Endothelial cell (in vitro differentiated cells): ENCODE measurements at regions not wholly inside any gene's neighbourhood (a gene's known extent, or its start where the extent isn't known, plus 50 kb on each side); places are given as distances from the start of the nearest gene placed in this dataset.

Source experiments
- DNase-seq: peaks from one replicate; pipeline ENCODE4 v3.0.0; 2021; ENCODE audit warnings: low spot score
- H3K27ac Mint-ChIP-seq: one replicate; pipeline ENCODE4 v1.8.0; 2021; ENCODE audit warnings: mixed read lengths, inconsistent platforms; ENCODE audit not compliant: unreplicated experiment
- H3K27me3 Mint-ChIP-seq: one replicate; pipeline ENCODE4 v1.8.0; 2021; ENCODE audit warnings: mild to moderate bottlenecking, moderate library complexity, mixed read lengths, inconsistent platforms; ENCODE audit not compliant: unreplicated experiment
- H3K36me3 Mint-ChIP-seq: one replicate; pipeline ENCODE4 v1.8.0; 2021; ENCODE audit warnings: mild to moderate bottlenecking, low read depth, mixed read lengths, inconsistent platforms; ENCODE audit not compliant: unreplicated experiment
- H3K4me1 Mint-ChIP-seq: one replicate; pipeline ENCODE4 v1.8.0; 2021; ENCODE audit warnings: mild to moderate bottlenecking, mixed read lengths, inconsistent platforms; ENCODE audit not compliant: unreplicated experiment
- H3K4me3 Mint-ChIP-seq: one replicate; pipeline ENCODE4 v1.8.0; 2021; ENCODE audit warnings: mild to moderate bottlenecking, mixed read lengths, inconsistent platforms; ENCODE audit not compliant: unreplicated experiment
- H3K9me3 Mint-ChIP-seq: one replicate; pipeline ENCODE4 v1.8.0; 2021; ENCODE audit warnings: mixed read lengths, inconsistent platforms; ENCODE audit not compliant: unreplicated experiment
- CTCF ChIP-seq: fragments of 200-600 bp; sonication (generic); IDR thresholded peaks from one replicate; pipeline ENCODE4 v1.5.0; 2021; ENCODE audit warnings: antibody characterized with exemption; ENCODE audit not compliant: unreplicated experiment

- H3K27me3 Mint-ChIP-seq = no peaks in the 10 kb centered on the region
- H3K9me3 Mint-ChIP-seq = no peaks in the 10 kb centered on the region
These were observed 730.2 kb upstream of the ZNF804A start for GRCh38 chr2:183868153-183868552.

GRCh38 chr2:183868707-183869106 lies 729.6 kb upstream of the ZNF804A start:
- no peak overlapping the region for H3K27ac Mint-ChIP-seq
- DNase-seq = no peak
- no peaks in the 10 kb centered on the region for H3K36me3 Mint-ChIP-seq
- no peak for TF ChIP-seq CTCF
- H3K4me3 Mint-ChIP-seq = no peak overlapping the region
- no peaks in the 10 kb centered on the region for H3K4me1 Mint-ChIP-seq
- H3K9me3 Mint-ChIP-seq = no peaks in the 10 kb centered on the region
- no peaks in the 10 kb centered on the region for H3K27me3 Mint-ChIP-seq

More at GRCh38 chr2:183868153-183868552, 730.2 kb upstream of the ZNF804A start:
- Mint-ChIP-seq H3K4me3 (no peak overlapping the region), H3K4me1 (no peaks in the 10 kb centered on the region), H3K36me3 (no peaks in the 10 kb centered on the region), H3K27ac (no peak overlapping the region)
- DNase-seq = no peak
- no peak for TF ChIP-seq CTCF

- Mint-ChIP-seq H3K4me3 (no peak overlapping the region), H3K9me3 (no peaks in the 10 kb centered on the region), H3K4me1 (no peaks in the 10 kb centered on the region), H3K36me3 (no peaks in the 10 kb centered on the region), H3K27ac (no peak overlapping the region), H3K27me3 (peaks cover under 1% of the 10 kb centered on the region)
- no peak for TF ChIP-seq CTCF
- no peak for DNase-seq
These were observed 726.2 kb upstream of the ZNF804A start for GRCh38 chr2:183872131-183872530.

GRCh38 chr2:183881978-183882377 lies 716.4 kb upstream of the ZNF804A start:
- no peak for DNase-seq
- Mint-ChIP-seq H3K4me1 (no peaks in the 10 kb centered on the region), H3K4me3 (no peak overlapping the region), H3K27me3 (peaks cover 1% of the 10 kb centered on the region), H3K9me3 (no peaks in the 10 kb centered on the region), H3K36me3 (no peaks in the 10 kb centered on the region), H3K27ac (no peak overlapping the region)
- TF ChIP-seq CTCF = no peak

- TF ChIP-seq CTCF = no peak
- Mint-ChIP-seq H3K27me3 (peaks cover 2% of the 10 kb centered on the region), H3K27ac (no peak overlapping the region), H3K9me3 (no peaks in the 10 kb centered on the region), H3K4me1 (no peaks in the 10 kb centered on the region), H3K4me3 (no peak overlapping the region), H3K36me3 (peaks cover 2% of the 10 kb centered on the region)
- DNase-seq = no peak
These were observed 705.9 kb upstream of the ZNF804A start for GRCh38 chr2:183892315-183892941.
